ENCODE measurements at regions not wholly inside any gene's neighbourhood (a gene's known extent, or its start where the extent isn't known, plus 50 kb on each side); places are given as distances from the start of the nearest gene placed in this dataset.

GRCh38 chr4:19298998-19299397 lies 952.7 kb upstream of the SLIT2 start:
- TF ChIP-seq CTCF (IDR thresholded peaks at IDR 0.05): no peak
- TF ChIP-seq POLR2A (IDR thresholded peaks at IDR 0.05): no peak

Measured in adrenal gland (tissue), 5 donors.